GM18861 (cell line): ENCODE measurements at regions not wholly inside any gene's neighbourhood (a gene's known extent, or its start where the extent isn't known, plus 50 kb on each side); places are given as distances from the start of the nearest gene placed in this dataset.

ENCODE experiments used
- ATAC-seq: cut with Tn5 transposase; IDR thresholded peaks from one replicate; pipeline ENCODE4 v1.9.1; 2021; ENCODE audit not compliant: unreplicated experiment

DNA sequence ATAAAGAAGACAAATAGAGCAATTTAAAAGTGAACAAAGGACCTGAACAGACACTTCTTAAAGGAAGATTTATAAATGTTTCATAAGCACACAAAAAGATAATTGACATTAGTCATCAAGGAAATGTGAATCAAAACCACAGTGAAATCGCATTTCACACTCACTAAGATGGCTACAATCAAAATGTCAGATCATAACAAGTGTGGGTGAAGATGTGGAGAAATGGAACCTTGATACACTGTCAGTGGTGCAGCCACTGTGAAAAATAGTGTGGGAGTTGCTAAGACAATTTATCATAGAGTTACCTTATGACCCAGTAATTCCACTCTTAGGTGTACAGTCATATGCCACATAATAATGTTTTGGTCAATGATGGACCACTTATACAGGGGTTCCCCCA is 54.5 kb upstream of the HTR4 start:
- ATAC-seq: no peak

DNA sequence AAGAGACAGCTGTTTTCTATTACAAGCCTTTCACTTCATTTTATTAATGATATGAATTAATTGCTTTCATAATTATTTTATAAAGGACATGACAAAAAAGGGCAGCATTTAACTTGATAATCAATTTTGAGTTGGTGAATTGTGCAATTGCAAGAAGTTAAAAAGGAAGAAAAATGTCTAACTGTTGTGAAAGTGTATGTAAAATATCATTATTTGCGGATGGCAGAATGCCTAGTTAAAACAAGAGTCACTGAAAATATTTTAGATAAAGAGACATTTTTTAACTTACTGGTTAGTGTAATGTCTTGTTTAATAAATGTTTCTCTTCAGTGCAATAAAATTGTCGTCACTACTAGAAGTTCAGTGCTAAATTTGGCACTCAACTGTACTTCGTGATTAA is 57.6 kb upstream of the HTR4 start:
- no peak for ATAC-seq

DNA sequence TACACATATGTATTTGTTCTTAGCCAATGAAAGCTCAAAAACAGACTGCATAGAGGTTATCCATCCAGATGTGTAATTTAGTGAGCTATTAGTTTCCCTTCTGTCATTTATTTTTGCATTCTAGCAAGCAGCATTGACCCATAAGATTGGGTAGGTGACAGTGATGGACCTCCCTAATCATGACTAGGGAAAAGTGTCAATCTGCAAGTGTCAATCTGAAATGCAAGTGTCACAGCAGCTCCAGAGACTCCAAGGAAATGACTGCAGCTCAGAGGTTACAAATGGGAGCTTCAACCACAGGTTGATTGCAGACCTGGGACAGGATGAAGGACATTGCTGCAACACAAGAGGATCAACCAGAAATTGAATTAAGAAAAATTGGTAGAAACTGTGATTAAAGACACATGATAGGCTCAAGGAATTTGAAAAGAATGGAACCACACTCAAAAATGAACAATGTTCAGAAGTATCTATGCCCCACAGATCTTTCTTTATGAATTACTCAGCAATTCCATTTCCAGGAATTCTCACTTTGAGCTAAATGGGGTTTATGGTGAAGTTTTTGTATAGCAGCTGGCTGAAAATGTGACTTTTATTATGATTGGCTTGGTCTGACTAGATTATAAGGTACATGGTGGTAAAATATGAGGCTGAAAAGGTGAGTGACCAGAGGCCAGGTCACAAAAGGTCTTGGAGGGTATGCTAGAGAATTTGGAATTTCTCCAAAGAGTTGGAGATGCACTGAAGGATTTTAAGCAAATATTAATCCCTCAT is 59.6 kb upstream of the HTR4 start:
- no peak for ATAC-seq

DNA sequence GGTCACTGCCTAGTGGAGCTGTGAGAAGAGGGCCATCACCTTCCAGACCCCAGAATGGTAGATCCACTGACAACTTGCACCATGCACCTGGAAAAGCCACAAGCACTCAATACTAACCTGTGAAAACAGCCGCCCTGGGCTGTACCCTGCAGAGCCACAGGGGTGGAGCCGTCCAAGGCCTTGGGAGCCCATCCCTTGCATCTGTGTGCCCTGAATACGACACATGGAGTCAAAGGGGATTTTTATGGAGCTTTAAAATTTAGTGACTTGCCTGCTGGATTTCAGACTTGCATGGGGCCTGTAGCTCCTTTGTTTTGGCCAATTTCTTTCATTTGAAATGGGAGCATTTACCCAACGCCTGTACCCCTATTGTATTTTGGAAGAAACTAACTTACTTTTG is 62.4 kb upstream of the HTR4 start:
- no peak for ATAC-seq

DNA sequence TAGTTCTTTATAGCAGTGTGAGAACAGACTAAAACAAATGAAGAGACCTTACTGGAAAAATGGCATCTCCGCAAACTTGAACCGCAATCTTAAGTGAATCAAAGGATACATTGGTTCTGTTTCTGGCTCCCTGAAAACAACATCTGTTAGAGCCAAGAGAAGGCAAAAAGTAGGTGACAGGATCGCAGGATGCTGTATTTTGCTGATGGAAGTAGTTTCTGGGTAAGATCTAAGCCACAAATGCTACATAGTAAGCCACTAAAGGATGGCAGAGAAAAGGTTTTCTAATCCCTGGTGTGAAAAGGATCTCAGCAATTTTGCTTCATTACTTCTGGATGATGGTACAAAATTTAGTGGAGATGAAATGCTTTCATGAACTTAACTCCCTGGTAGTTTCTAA is 63.3 kb upstream of the HTR4 start:
- no peak for ATAC-seq

DNA sequence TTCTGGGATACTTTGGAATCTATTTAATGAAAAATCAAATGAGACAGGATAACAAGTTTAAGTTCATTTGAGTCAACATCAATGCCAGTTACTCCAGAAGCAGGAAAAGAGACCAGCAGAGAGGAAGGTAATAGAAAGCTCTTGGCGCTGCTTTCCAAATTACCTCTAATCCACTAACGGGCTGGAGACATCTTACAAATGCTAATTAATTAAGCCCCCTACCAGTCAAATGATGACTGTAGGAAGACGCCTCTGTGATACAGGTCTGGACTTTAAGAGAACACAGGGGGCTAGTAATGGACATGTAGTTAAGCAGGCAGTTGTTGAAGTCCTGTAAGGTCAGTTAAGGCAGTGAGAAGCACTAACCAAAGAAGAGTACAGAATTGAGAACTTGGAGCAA is 65.3 kb upstream of the HTR4 start:
- no peak for ATAC-seq

DNA sequence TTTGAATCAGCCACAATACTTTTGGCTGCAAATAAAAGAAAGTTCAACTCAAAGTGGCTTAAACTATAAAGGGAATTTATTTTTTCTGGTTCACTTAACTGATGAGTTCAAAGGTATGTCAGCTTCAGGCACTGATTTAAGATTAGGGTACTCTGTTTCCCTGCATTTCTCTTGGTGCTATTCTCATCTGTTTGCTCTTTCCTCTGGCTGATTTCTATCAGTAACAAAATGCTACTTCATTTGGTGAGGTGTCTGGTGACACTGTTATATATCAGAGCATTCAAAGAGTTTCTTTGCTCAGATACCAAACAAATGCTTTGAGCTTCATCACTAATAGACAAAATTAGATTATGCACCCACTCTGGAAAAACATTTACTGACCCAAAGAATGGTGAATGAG is 65.9 kb upstream of the HTR4 start:
- ATAC-seq: no peak

DNA sequence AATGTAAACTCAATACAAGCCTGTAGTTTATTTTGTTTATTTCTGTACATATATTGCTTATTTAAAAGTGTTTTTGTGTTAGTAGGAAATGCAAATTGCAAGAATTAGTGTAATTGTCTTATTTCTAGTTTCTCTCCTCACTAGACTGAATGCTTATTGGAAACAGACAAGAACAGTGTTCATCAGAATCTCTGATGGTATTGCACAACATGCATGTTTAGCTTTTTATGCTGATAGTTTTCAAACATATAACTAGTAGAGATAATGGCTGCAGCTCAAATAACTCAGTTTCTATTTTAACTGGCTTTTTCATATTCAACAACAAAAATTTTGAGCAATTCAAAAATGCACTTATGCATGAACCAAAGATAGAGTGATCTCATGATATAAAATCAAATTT is 68.8 kb upstream of the HTR4 start:
- ATAC-seq: no peak

DNA sequence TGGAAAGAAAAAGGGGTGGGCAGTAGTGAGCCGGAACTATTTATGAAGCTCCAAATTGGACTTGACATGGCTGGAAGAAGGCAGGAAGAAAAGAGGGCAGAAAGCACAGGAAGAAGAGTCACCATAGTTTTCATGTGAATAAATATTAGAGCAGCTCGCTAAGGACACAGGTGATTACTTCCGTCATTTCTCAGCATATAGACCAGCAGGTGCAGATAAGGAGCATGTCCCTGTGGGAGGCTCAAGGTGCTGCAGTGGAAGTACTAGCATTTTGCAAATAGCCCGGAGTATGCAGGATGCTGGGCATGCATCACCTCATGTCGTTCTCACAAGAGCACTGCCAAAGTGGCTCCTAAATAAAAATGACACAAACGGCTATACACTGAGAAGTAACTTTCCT is 71.3 kb upstream of the HTR4 start:
- ATAC-seq: no peak

DNA sequence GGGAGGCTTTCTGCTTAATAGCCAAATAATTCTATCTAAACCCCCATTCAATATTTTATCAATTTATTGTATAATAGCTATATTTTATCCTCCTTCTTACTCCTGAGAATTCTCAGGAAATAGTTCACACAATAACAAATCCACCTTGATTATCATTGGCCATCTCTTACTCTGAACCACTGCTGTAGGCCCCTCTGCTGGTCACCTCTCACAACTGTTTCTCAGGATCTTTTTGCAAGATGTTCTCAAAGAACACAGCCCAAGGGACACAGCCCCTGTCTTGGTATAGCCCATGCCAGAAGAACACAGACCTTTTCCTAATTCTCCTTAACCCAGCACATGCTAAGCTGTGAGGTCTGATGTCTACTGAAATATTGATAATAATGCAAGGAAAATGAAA is 74.9 kb upstream of the HTR4 start:
- no peak for ATAC-seq

DNA sequence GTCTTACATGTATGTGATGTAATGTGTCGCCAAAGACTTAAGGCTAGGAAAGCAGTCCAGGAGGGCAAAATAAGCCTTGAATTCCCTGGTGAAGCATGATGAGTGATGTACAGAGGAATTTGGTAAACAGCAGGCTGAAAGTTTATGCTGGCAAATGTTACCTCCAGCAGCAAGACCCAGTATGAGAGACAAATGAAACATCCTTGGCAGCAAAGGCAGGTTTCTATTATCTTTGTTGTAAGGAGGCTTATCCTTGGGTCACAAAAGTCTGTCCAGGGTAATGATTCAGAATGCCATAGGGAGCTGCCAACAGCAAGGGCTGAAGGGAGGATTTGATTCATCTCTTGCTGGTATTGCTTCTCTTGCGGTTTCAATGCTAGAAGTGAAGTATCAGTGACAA is 75.9 kb upstream of the HTR4 start:
- ATAC-seq: no peak

DNA sequence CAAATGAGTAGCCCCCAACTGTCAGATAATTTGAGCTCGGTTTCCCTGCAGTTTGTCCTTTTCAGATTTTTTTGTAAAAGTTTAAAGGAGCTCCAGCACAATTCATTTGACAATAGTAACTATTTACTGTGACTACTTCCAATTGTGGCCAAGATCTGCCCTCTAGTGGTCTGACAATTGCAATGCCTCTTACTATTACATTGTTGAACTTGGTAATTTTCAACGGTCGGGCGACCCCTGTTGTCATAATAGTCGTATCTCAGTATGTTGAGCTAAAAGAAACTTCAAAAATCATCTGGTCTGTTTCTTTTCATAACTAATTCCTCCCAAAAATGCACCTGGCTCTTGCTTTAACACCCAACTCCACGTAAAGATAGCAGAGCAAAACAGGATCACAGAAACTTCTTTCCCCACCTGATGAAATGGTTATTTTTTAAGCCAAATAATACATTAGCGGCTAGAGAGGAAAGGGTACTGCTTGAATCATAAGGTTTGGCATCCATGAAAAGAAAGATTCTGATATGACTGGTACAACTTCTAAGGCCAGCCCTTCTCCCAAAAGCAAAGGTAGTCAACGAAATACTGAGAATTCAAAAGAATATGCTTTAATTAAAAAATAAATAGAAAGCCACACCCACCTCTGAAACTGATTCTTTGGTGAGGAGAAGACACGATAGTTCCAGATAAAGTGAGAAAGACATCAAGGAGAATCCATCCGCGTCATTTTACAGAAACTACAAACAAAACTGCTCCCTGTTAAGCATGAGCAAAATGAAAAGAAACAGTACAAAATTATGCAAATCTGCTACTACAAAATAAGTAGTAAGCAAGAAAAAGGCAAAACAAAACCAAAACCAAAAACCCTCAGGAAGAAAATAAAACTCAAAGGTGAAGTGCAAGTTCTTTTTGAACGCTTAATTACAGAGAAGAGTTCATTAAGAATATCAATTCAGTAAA is 76.9 kb upstream of the HTR4 start:
- ATAC-seq: peak; percentile 91

DNA sequence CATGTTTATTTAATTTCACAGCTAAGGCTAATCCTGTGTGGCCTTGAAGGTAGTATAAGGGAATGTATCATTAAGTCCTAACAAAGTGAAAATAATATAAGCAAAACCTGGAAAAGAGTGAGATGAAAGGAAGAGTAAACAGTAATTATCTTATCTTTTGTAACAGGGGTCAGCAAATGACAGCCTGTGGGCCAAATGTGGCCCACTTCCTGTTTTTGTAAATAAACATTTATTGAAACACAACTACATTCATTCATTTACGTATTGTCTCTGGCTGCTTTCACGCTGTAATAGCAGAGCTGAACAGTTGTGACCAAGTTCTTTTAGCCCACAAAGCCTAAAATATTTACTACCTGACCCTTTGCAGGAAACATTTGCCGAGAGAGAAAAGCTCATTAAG is 78.4 kb upstream of the HTR4 start:
- ATAC-seq: no peak

DNA sequence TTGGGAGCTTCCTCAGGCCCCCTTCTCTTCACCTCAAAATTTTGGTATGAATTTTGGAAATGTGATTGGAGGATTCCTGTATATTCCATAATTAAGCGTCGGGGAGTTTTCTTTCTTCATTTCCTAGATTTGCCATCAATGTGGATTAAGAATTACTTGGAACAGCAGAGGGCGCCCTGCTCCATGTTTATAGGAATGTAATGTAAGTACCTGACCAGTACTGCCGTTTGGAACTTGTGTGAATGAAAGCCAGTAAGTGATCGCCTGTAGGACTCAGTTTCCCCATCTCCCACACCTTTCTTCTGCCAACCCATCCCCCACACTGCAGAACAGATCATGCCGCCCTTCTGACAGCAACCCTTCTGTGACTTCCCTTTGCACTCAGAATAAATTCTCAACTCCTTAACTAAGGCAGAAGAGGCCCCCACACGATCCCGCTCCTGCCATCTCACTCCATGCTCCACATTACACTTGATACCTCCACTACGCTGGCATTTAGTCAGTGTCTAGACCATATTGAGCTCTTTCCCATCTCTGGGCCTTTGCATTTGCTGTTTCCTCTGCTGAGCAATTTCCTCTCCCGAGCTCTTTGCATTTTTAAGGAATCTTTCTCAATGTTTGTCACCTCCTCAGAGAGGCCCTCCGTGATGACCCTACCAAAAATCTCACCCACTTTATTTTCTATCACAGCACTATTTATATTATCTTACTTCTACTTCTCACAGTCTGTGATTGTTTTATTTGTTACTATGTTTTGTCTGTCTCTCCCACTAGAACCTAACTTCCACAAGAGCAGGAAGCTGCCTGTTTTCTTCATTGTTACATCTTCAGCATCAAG is 79.5 kb upstream of the HTR4 start:
- ATAC-seq: no peak

DNA sequence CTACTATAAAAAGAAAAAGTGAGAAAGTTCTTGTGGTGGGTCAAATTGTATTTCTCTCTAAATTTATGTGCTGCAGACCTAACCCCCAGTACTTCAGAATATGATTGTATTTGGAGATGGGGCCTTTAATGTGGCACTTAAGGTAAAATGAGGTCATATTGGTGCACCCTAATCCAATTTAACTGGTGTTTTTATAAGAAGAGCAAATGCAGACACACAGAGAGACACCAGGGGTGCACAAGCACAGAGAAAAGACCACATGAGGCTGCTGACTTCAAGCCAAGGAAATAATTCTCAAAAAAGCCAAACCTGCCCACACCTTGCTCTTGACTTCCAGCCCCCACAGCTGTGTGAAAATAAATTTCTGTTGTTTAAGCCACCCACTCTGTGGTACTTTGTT is 80.2 kb upstream of the HTR4 start:
- no peak for ATAC-seq

DNA sequence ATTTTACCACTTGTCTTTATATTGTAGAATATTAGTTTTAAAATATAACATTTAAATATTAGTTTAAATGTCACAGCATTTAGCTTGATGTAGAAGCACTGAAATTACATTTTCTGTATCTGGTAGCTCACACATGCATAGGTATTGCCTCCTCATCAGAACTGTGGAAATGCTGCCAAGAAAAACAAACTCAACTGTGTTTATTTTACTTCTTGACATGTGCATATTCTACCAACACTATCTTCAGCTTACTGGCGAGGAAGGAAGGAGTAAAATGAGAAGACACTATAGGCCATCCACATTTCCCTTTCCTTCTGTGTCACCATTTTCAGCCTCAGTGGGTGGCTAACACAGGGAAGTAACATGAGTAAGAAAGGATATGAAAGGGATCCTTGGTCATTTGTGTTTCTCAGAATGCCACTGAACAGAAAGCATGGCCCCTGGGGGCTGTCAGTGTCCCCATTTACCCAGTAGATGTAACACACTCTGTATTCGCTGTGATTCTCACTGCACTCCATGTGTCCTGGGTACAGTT is 81.0 kb upstream of the HTR4 start:
- no peak for ATAC-seq

DNA sequence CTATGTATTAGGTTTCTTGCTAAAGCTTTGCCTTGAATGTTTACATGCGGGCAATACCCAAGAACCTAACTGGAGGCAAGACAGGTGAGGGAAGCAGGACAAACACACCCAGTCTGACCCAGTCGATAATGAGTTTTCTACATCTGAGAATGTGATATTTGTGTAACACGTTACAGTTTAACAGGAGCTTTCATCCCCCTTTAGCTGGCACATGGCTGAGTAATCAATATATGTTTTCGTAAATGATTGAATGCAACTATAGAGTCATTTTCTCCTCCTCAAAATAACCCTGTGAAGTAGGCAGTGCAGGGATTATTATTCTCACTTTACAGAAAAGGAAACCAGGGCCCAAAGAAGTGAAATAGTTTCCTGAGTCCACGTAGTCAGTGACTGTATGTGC is 84.7 kb upstream of the HTR4 start:
- ATAC-seq: no peak

DNA sequence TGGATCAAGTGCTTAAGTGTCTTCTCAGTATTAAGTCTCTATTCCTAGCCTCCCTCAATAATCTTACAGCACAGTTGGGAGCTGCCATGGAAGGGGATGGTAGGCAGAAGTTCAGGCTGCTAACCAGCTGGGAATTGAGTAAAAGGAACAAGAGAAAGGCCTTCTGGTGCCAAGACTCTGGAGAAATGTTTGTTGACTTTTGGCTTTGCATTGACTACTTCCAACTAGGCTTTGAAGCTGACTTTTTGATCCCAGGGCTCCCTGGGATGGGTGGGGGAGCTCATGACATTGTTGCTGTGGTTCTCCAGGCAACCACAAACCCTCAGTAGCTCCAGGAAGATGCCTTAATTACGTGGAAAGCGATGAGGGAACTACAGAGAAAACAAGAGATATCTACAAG is 85.2 kb upstream of the HTR4 start:
- no peak for ATAC-seq

DNA sequence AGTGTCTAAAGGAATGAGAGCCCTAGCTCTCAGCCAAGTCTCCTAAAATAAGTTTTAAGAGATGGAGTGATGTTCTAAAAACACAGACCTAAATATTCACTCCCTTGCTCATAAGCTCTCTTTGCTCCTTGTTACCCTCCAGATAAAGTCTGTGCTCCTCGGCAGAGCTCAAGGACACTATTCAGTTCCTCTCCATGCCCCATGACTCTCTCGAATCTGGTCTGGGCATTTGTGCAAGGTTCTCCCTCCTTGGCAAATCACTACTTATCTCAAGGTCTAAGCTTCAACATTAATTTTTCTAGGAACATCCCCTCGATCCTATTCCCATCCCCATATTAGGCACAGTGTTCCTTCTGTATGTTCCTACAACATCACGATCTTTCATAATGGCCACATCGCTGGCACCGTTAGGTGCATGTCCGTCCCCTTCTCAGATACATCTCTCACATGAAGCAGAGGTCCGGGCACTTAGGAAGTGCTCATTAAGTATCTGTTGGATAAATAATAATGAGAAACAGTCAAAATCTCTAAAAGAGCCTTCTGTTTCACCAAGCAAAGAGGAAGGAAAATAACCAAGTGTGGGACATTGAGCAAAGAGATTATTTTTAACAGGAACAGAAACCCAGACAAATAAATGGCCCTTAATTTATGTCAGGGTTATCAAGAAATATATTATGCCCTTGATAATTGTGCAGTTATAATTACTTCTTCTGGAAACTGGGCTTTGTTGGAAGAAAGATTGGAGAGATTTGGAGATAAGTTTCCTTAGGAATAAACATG is 85.9 kb upstream of the HTR4 start:
- no peak for ATAC-seq

DNA sequence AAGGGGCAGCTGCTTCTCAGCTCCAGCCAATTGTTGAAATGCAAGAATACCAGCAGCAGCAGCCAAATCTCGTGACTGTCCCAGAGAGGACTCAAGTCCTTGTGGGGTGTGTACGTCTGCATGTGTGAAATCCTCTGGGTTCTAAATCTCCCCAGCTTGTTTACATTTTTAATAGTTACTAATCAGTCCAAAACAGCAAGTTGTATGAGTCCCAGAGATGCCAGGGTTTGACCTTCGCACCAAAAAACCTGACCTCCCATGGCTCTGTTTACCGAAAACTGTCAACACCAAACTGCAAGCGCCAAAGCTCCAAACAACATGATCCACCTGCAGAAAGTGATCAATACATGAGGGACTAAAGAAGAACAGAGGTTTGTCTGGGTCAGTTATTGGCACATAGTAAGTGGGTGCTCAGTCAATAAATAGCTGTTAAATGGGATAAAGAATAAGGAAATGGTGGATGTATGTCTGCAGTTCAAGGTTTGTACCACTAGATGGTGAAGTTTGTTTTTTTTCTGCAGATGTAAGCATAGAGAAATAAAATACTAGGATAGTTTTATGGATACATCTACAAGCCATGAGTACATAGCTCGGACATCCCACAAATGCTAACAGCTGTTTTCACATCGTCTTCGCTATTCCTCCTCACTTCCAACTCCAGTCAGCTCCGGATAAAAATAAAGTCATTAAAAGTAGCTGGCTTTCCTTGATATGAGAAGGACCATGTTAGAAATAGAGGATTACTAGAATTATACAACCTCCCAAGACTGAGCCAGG is 85.3 kb upstream of the ADRB2 start:
- ATAC-seq: peak; percentile 63
